HuH-7 (cell line): ENCODE measurements at regions not wholly inside any gene's neighbourhood (a gene's known extent, or its start where the extent isn't known, plus 50 kb on each side); places are given as distances from the start of the nearest gene placed in this dataset.
"Not testable (repeated sequence)": the region's sequence is repeated elsewhere in the genome, so short reads cannot be mapped to it uniquely, and the experiment has no call there.

Source experiments
- DNase-seq: peaks from one replicate; pipeline ENCODE4 v3.0.0; 2011; ENCODE audit warnings: low spot score

GRCh38 chr3:82015241-82015640 lies 253.8 kb upstream of the GBE1 start:
- no peak for DNase-seq

GRCh38 chr3:82012775-82013174 lies 251.3 kb upstream of the GBE1 start:
- no peak for DNase-seq

- no peak for DNase-seq
Measured at GRCh38 chr3:82011336-82011735, 249.9 kb upstream of the GBE1 start.

GRCh38 chr3:82005266-82005665 lies 243.8 kb upstream of the GBE1 start:
- no peak for DNase-seq

GRCh38 chr3:82004266-82004665 lies 242.8 kb upstream of the GBE1 start:
- no peak for DNase-seq

GRCh38 chr3:82002986-82003642 lies 241.7 kb upstream of the GBE1 start:
- DNase-seq: no peak

GRCh38 chr3:82002491-82002890 lies 241.0 kb upstream of the GBE1 start:
- DNase-seq: no peak

GRCh38 chr3:82001276-82001923 lies 240.0 kb upstream of the GBE1 start:
- no peak for DNase-seq

GRCh38 chr3:82000773-82001172 lies 239.3 kb upstream of the GBE1 start:
- no peak for DNase-seq

- no peak for DNase-seq
Measured at GRCh38 chr3:82000350-82000749, 238.9 kb upstream of the GBE1 start.

GRCh38 chr3:81998907-81999306 lies 237.5 kb upstream of the GBE1 start:
- no peak for DNase-seq

- DNase-seq: no peak
Measured at GRCh38 chr3:81998139-81998755, 236.8 kb upstream of the GBE1 start.

- no peak for DNase-seq
Measured at GRCh38 chr3:81997390-81997789, 235.9 kb upstream of the GBE1 start.

- DNase-seq: no peak
Measured at GRCh38 chr3:81995329-81995728, 233.9 kb upstream of the GBE1 start.

GRCh38 chr3:81989758-81990157 lies 228.3 kb upstream of the GBE1 start:
- no peak for DNase-seq

GRCh38 chr3:81989274-81989673 lies 227.8 kb upstream of the GBE1 start:
- DNase-seq: no peak

- DNase-seq: not testable (repeated sequence)
Measured at GRCh38 chr3:81987412-81987811, 226.0 kb upstream of the GBE1 start.

- no peak for DNase-seq
Measured at GRCh38 chr3:81985996-81986723, 224.7 kb upstream of the GBE1 start.

GRCh38 chr3:81983382-81983781 lies 221.9 kb upstream of the GBE1 start:
- no peak for DNase-seq

GRCh38 chr3:81980596-81981494 lies 219.4 kb upstream of the GBE1 start:
- no peak for DNase-seq

- DNase-seq: no peak
Measured at GRCh38 chr3:81974751-81975150, 213.3 kb upstream of the GBE1 start.

GRCh38 chr3:81968658-81969057 lies 207.2 kb upstream of the GBE1 start:
- DNase-seq: no peak
